HG02938 (cell line): ENCODE measurements at regions not wholly inside any gene's neighbourhood (a gene's known extent, or its start where the extent isn't known, plus 50 kb on each side); places are given as distances from the start of the nearest gene placed in this dataset.
A peak's percentile ranks its signal among the peaks of the same experiment; 100 is the strongest.

Experiments
- ATAC-seq: cut with Tn5 transposase; IDR thresholded peaks from one replicate; pipeline ENCODE4 v1.9.1; 2021; ENCODE audit warnings: mild to moderate bottlenecking, moderate library complexity; ENCODE audit not compliant: unreplicated experiment

DNA sequence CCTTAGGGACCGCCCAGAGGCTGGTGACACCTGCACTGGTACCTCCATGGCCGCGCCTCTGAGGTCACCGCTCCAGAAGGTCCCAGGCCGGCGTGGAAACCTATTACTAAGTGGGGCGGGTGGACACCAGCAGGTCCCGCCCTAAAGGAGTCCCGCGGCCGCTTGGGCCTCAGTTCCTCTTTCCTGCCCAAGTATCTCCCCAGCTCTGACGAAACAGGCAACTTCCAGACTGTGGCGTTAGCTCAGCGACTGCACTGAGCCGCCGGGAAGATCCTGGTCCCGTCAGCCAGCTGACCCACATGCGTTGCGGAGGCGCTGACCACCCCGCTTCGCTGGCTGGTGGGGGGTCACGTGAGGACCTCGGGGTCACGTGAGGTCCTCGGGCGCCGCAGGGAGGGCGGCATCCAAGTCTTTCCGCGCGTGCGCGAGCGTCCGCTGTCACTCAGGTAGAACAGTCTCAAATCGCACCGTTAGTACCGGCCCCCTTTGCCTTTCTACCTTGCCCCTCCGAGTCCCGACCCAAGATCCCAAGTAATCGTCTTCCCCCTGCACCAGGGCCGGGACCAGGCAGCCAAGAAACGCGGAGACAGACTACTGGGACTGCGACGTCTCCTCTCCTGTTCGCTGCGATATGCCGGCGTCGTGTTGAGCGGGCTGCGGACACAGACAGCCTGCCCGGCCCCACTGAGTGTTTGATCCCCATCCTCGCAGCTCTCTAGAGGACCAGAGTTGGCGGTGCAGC is 53.7 kb upstream of the KDM4C start:
- peak; percentile 88 for ATAC-seq

GRCh38 chr9:6702707-6703106 is 55.1 kb upstream of the KDM4C start:
- ATAC-seq = no peak

- ATAC-seq = no peak
These were observed 50.6 kb upstream of the GLDC start for GRCh38 chr9:6696178-6696577.

- no peak for ATAC-seq
These were observed 49.7 kb upstream of the GLDC start for GRCh38 chr9:6695121-6695814.
